ENCODE measurements at regions not wholly inside any gene's neighbourhood (a gene's known extent, or its start where the extent isn't known, plus 50 kb on each side); places are given as distances from the start of the nearest gene placed in this dataset.
"Not testable (repeated sequence)": the region's sequence is repeated elsewhere in the genome, so short reads cannot be mapped to it uniquely, and the experiment has no call there.

DNA sequence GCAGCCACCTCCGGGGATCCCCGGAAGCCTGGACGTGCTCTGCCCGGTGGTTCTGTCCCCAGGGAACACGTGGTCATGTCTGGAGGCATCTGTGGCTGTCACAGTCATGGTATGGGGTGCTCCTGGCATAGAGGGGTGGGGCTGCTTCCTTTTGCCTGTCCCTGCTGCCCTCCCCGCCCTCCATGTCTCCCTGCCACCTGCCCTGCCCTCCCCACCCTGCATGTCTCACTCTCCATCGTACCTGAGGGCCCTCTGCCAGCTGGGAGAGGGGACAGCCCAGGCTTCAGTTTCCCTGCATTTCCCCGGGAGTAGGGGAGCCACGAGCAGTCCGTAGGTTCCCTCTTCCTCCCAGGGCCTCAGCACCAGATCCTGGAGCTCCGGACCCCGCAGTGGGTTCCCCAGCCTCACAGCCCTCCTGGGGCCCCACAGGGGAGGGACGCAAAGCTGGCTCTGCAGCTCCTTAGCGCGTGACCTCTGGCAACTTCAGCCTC lies 90.0 kb upstream of the CTDP1 start:
- intact Hi-C loops (cut with DNase I; ENCODE audit: low total_unique reads), result no loop called here
- peak overlapping the region; percentile 88 to 89 for H3K27ac ChIP-seq
- DNase-seq (ENCODE audit: low spot score in 2 of 2), result no peak
- peak overlapping the region in 1 of 3 donors; percentile 49 for H3K4me3 ChIP-seq
- peaks cover 0 to 8% of the 10 kb centered on the region in 2 donors for H3K9me3 ChIP-seq
- H3K36me3 ChIP-seq, result no peaks in the 10 kb centered on the region
- H3K4me1 ChIP-seq, result peaks cover 0 to 3% of the 10 kb centered on the region in 2 donors
- TF ChIP-seq, protein P1, sequence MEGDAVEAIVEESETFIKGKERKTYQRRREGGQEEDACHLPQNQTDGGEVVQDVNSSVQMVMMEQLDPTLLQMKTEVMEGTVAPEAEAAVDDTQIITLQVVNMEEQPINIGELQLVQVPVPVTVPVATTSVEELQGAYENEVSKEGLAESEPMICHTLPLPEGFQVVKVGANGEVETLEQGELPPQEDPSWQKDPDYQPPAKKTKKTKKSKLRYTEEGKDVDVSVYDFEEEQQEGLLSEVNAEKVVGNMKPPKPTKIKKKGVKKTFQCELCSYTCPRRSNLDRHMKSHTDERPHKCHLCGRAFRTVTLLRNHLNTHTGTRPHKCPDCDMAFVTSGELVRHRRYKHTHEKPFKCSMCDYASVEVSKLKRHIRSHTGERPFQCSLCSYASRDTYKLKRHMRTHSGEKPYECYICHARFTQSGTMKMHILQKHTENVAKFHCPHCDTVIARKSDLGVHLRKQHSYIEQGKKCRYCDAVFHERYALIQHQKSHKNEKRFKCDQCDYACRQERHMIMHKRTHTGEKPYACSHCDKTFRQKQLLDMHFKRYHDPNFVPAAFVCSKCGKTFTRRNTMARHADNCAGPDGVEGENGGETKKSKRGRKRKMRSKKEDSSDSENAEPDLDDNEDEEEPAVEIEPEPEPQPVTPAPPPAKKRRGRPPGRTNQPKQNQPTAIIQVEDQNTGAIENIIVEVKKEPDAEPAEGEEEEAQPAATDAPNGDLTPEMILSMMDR (IDR thresholded peaks at IDR 0.05), result no peak
- TF ChIP-seq POLR2A (IDR thresholded peaks at IDR 0.05), result no peak
- TF ChIP-seq POLR2AphosphoS5 (IDR thresholded peaks at IDR 0.05), result no peak
- H3K27me3 ChIP-seq, result no peaks in the 10 kb centered on the region

DNA sequence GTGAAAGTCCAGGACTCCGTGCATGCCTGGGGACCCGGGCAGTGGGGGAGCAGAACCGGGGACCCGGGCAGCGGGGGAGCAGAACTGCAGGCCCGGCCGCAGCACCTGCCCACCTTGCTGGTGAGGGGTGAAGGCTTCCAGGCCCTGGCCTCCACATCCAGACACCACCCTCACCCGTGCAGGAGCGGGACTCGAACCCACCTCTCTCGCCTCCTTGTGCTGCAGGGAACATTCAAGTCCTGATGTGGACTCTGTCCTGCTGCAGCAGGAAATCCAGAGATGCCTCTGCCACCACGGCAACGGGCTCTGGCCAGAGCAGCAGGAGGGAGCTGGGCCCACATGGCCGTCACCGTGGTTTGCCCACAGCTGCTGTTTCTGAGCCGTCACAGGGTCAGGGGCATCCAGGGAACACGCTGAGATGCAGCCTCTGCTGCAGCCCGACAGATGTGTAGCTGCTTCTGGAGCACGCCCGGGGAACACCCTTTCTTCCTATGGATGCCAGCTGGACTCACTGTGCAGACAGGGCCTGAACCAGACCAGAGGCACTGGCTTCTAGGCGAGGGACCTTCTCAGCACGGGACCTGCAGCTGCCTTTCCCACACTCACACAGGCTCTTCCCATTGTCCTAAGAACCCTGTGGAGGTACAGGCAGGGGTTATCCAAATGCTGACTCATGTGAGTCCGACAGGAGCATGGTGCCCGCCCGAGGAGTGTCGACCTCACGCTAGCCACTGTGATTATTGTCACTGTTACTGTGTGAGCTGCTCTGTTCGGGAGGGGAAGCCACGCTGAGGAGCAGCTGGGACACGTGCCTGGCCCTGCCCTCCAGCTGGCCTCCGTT lies 89.2 kb upstream of the CTDP1 start:
- no peak for DNase-seq (ENCODE audit: low spot score in 2 of 2)
- no peaks in the 10 kb centered on the region for H3K27me3 ChIP-seq
- peaks cover 0 to 8% of the 10 kb centered on the region in 2 donors for H3K9me3 ChIP-seq
- peaks cover 0 to 3% of the 10 kb centered on the region in 2 donors for H3K4me1 ChIP-seq
- H3K4me3 ChIP-seq, result no peak overlapping the region
- TF ChIP-seq POLR2AphosphoS5 (IDR thresholded peaks at IDR 0.05) (no peak), POLR2A (IDR thresholded peaks at IDR 0.05) (no peak)
- TF ChIP-seq, protein P1 (IDR thresholded peaks at IDR 0.05), result no peak
- intact Hi-C loops (cut with DNase I; ENCODE audit: low total_unique reads), result no loop called here
- H3K36me3 ChIP-seq, result no peaks in the 10 kb centered on the region
- no peak overlapping the region for H3K27ac ChIP-seq

DNA sequence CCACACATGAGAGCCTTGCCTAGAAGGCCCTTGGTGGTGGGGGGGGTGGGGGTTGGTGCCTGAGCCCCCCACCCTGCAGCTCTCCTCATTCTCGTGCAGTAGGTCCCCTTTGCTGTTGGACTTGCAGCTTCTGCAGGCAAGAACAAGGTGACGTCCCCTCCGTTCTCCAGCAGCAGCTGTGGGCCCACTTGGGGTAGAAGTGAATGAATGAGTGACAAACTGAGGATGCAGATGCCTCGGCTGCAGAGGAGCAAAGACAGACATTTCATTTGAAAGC lies 88.6 kb upstream of the CTDP1 start:
- H3K4me1 ChIP-seq, result peaks cover 0 to 3% of the 10 kb centered on the region in 2 donors
- peaks cover 0 to 3% of the 10 kb centered on the region in 2 donors for H3K27me3 ChIP-seq
- TF ChIP-seq POLR2A (IDR thresholded peaks at IDR 0.05) (no peak), POLR2AphosphoS5 (IDR thresholded peaks at IDR 0.05) (no peak)
- TF ChIP-seq, protein P1 (IDR thresholded peaks at IDR 0.05), result no peak
- H3K27ac ChIP-seq, result no peak overlapping the region
- H3K9me3 ChIP-seq, result peaks cover 0 to 8% of the 10 kb centered on the region in 2 donors
- intact Hi-C loops (cut with DNase I; ENCODE audit: low total_unique reads), result no loop called here
- H3K36me3 ChIP-seq, result no peaks in the 10 kb centered on the region
- no peak for DNase-seq (ENCODE audit: low spot score in 2 of 2)
- H3K4me3 ChIP-seq, result no peak overlapping the region

DNA sequence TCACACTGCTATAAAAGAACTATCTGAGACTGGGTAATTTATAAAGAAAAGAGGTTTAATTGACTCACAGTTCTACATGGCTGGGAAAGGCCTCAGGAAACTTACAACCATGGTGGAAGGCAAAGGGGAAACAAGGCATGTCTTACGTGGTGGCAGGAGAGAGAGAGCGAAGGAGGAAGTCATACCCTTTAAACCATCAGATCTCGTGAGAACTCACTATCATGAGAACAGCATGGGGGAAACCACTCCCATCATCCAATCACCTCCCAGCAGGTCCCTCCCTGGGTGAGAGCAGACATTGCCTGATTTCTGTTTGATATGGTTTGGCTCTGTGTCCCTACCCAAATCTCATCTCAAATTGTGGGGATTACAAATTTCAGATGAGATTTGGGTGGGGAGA lies 86.9 kb upstream of the CTDP1 start:
- H3K27ac ChIP-seq; H3K4me3 ChIP-seq; DNase-seq (ENCODE audit: low spot score in 2 of 2); H3K36me3 ChIP-seq; H3K4me1 ChIP-seq; H3K9me3 ChIP-seq; intact Hi-C loops (cut with DNase I; ENCODE audit: low total_unique reads): not testable (repeated sequence)
- H3K27me3 ChIP-seq, result peaks cover 0 to 20% of the 10 kb centered on the region in 2 donors

DNA sequence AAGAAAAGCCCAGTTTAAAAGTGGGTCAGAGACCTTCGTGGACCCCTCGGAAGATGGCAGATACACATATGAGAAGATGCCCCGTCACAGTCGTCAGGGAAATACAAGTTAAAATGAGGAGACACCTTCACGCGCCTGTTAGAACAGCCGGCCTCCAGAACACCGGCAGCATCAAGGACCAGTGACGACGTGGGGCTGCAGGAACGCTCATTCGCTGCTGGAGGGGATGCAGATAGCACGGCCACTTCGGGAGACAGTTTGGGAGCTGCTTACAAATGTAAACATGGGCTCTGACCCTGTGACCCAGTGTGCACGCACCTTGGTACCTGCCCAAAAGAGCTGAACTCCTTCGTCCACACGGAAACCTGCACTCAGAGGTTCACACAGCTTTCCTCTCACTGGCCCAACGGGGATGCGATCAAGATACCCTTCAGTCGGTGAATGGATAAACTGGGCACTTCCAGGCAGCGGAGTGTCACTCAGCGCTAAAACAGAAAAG lies 83.7 kb upstream of the CTDP1 start:
- Histone ChIP-seq H3K9me3 (peaks cover 0 to 8% of the 10 kb centered on the region in 2 donors), H3K36me3 (no peaks in the 10 kb centered on the region), H3K4me3 (no peak overlapping the region), H3K27ac (no peak overlapping the region), H3K4me1 (no peaks in the 10 kb centered on the region), H3K27me3 (peaks cover 0 to 33% of the 10 kb centered on the region in 2 donors)
- DNase-seq (ENCODE audit: low spot score in 2 of 2), result no peak
- intact Hi-C loops (cut with DNase I; ENCODE audit: low total_unique reads), result no loop called here
- TF ChIP-seq, protein P1 (IDR thresholded peaks at IDR 0.05), result no peak
- TF ChIP-seq POLR2AphosphoS5 (IDR thresholded peaks at IDR 0.05) (no peak), POLR2A (IDR thresholded peaks at IDR 0.05) (no peak)

All from breast epithelium (tissue), 4 donors.